H1 (cell line): ENCODE measurements at regions not wholly inside any gene's neighbourhood (a gene's known extent, or its start where the extent isn't known, plus 50 kb on each side); places are given as distances from the start of the nearest gene placed in this dataset.

ENCODE experiments used
- BACH1 ChIP-seq: IDR thresholded peaks from 2 replicates; pipeline ENCODE4 v1.6.1; 2012; ENCODE audit warnings: low read length, improper control_type of control experiment
- JUND ChIP-seq: IDR thresholded peaks from 2 replicates; pipeline ENCODE4 v1.6.1; 2011; ENCODE audit warnings: mild to moderate bottlenecking, improper control_type of control experiment, low read length
- SRF ChIP-seq: IDR thresholded peaks from 2 replicates; pipeline ENCODE4 v1.6.1; 2011; ENCODE audit warnings: mild to moderate bottlenecking, low read depth, low read length, moderate library complexity

GRCh38 chr6:7673063-7673536 is 52.8 kb upstream of the BMP6 start (continued):
- no peak for TF ChIP-seq JUND
- TF ChIP-seq SRF = no peak
- no peak for TF ChIP-seq BACH1
